ENCODE measurements at regions not wholly inside any gene's neighbourhood (a gene's known extent, or its start where the extent isn't known, plus 50 kb on each side); places are given as distances from the start of the nearest gene placed in this dataset.

- Histone ChIP-seq H3K9me3 (no peaks in the 10 kb centered on the region), H3K4me1 (peaks cover 0 to 5% (median 1%) of the 10 kb centered on the region in 4 donors), H3K4me3 (no peak overlapping the region), H3K36me3 (no peaks in the 10 kb centered on the region), H3K27ac (no peak overlapping the region), H3K27me3 (no peaks in the 10 kb centered on the region)
- DNase-seq: no peak
- intact Hi-C loops (cut with DNase I): no loop called here
- TF ChIP-seq POLR2A (IDR thresholded peaks at IDR 0.05) (no peak), EP300 (IDR thresholded peaks at IDR 0.05) (no peak), CTCF (IDR thresholded peaks at IDR 0.05) (no peak), POLR2AphosphoS5 (IDR thresholded peaks at IDR 0.05) (no peak)
- 84 to 90% methylated on average over 9 of the region's 9 CpGs for WGBS, 2 donors
Observed at GRCh38 chr16:14344945-14345344, 273.8 kb downstream of the MRTFB start.

GRCh38 chr16:14344292-14344691, 273.2 kb downstream of the MRTFB start:
- Histone ChIP-seq H3K4me1 (peaks cover 0 to 5% (median 1%) of the 10 kb centered on the region in 4 donors), H3K27ac (no peak overlapping the region), H3K4me3 (no peak overlapping the region), H3K9me3 (no peaks in the 10 kb centered on the region), H3K27me3 (no peaks in the 10 kb centered on the region), H3K36me3 (no peaks in the 10 kb centered on the region)
- TF ChIP-seq EP300 (IDR thresholded peaks at IDR 0.05) (no peak), POLR2A (IDR thresholded peaks at IDR 0.05) (no peak)
- 57 to 68% methylated on average over 5 of the region's 5 CpGs for WGBS, 2 donors
- intact Hi-C loops (cut with DNase I): no loop called here
- no peak for DNase-seq

- TF ChIP-seq CTCF (IDR thresholded peaks at IDR 0.05): no peak
- TF ChIP-seq POLR2AphosphoS5 (IDR thresholded peaks at IDR 0.05): no peak
- no peak for TF ChIP-seq EP300 (IDR thresholded peaks at IDR 0.05)
- H3K27me3 ChIP-seq: no peaks in the 10 kb centered on the region
- no peaks in the 10 kb centered on the region for H3K9me3 ChIP-seq
- WGBS, 2 donors: 87 to 91% methylated on average over 4 of the region's 4 CpGs
- no peak for DNase-seq
- intact Hi-C loops (cut with DNase I): no loop called here
- no peaks in the 10 kb centered on the region for H3K36me3 ChIP-seq
- H3K4me1 ChIP-seq: peaks cover 0 to 14% (median 12%) of the 10 kb centered on the region in 4 donors
- H3K27ac ChIP-seq: no peak overlapping the region
- no peak overlapping the region for H3K4me3 ChIP-seq
Observed at GRCh38 chr16:14341324-14342225, 270.5 kb downstream of the MRTFB start.

- H3K36me3 ChIP-seq: no peaks in the 10 kb centered on the region
- DNase-seq: no peak
- H3K9me3 ChIP-seq: no peaks in the 10 kb centered on the region
- no peak for TF ChIP-seq POLR2A (IDR thresholded peaks at IDR 0.05)
- no peak for TF ChIP-seq POLR2AphosphoS5 (IDR thresholded peaks at IDR 0.05)
- TF ChIP-seq EP300 (IDR thresholded peaks at IDR 0.05): no peak
- no peak for TF ChIP-seq CTCF (IDR thresholded peaks at IDR 0.05)
- intact Hi-C loops (cut with DNase I): no loop called here
- H3K4me3 ChIP-seq: no peak overlapping the region
- H3K27ac ChIP-seq: no peak overlapping the region
- H3K27me3 ChIP-seq: no peaks in the 10 kb centered on the region
- peaks cover 0 to 14% (median 11%) of the 10 kb centered on the region in 4 donors for H3K4me1 ChIP-seq
- 74 to 86% methylated on average over 2 of the region's 2 CpGs for WGBS, 2 donors
Observed at GRCh38 chr16:14339694-14340093, 268.6 kb downstream of the MRTFB start.

GRCh38 chr16:14338969-14339368, 267.9 kb downstream of the MRTFB start:
- Histone ChIP-seq H3K4me1 (peaks cover 0 to 14% (median 9%) of the 10 kb centered on the region in 4 donors), H3K36me3 (no peaks in the 10 kb centered on the region), H3K27ac (no peak overlapping the region), H3K27me3 (no peaks in the 10 kb centered on the region), H3K9me3 (no peaks in the 10 kb centered on the region), H3K4me3 (no peak overlapping the region)
- no peak for DNase-seq
- 81 to 86% methylated on average over 4 of the region's 4 CpGs for WGBS, 2 donors
- intact Hi-C loops (cut with DNase I): no loop called here
- no peak for TF ChIP-seq POLR2AphosphoS5 (IDR thresholded peaks at IDR 0.05)
- no peak for TF ChIP-seq EP300 (IDR thresholded peaks at IDR 0.05)
- no peak for TF ChIP-seq CTCF (IDR thresholded peaks at IDR 0.05)
- TF ChIP-seq POLR2A (IDR thresholded peaks at IDR 0.05): no peak

All from sigmoid colon (tissue), 6 donors.